ENCODE measurements at regions not wholly inside any gene's neighbourhood (a gene's known extent, or its start where the extent isn't known, plus 50 kb on each side); places are given as distances from the start of the nearest gene placed in this dataset.

GRCh38 chr1:213858581-213858980 lies 129.2 kb upstream of the PROX1 start:
- H3K4me1 ChIP-seq (ENCODE audit: insufficient read depth), result no peaks in the 10 kb centered on the region
- no peaks in the 10 kb centered on the region for H3K36me3 ChIP-seq (replicated peaks; ENCODE audit: insufficient read depth, low read depth)
- no peaks in the 10 kb centered on the region for H3K79me2 ChIP-seq
- H3K27me3 ChIP-seq, result no peaks in the 10 kb centered on the region
- H3K9me3 ChIP-seq (ENCODE audit: low read depth), result no peaks in the 10 kb centered on the region
- H3K27ac ChIP-seq, result no peak overlapping the region
- TF ChIP-seq CTCF (IDR thresholded peaks at IDR 0.05; ENCODE audit: poor library complexity), result no peak
- no peak for TF ChIP-seq EZH2phosphoT487 (IDR thresholded peaks at IDR 0.05; ENCODE audit: low read depth, severe bottlenecking, unreplicated experiment)
- TF ChIP-seq EZH2 (IDR thresholded peaks at IDR 0.05; ENCODE audit: borderline replicate concordance), result no peak
- no peak overlapping the region for H3K4me2 ChIP-seq
- no peak for DNase-seq (ENCODE audit: low spot score)
- 100% methylated on average over 1 of the region's 1 CpG for WGBS (ENCODE audit: low lambda C conversion rate, missing lambda C conversion rate)
- no peaks in the 10 kb centered on the region for H3K9me2 ChIP-seq (replicated peaks; ENCODE audit: insufficient read depth)
- H4K20me1 ChIP-seq (ENCODE audit: insufficient read depth, poor library complexity, severe bottlenecking), result no peaks in the 10 kb centered on the region
- H3K4me3 ChIP-seq, result no peak overlapping the region
- no peak overlapping the region for H2AFZ ChIP-seq

DNA sequence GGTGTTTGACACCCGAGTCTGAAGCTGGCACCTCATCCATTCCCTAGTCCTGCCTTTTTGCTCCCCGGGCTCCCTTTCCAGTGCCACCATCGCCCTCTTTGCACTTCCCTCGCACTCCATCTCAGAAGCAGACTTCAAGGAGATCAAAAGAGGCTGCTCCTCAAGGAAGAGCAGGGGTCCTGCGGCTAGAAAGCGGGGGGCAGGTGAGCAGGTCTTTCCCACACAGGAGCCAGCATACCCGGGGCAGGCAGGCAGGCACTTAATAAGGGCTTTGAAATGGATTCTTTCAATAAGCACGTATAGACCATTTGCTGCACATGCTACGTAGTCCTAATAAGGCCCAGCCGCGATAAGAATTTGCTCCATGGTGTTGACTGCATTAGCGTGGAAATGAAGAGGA lies 125.9 kb upstream of the PROX1 start:
- no peak for DNase-seq (ENCODE audit: low spot score)
- Histone ChIP-seq H3K9me2 (replicated peaks; ENCODE audit: insufficient read depth) (no peaks in the 10 kb centered on the region), H3K4me1 (ENCODE audit: insufficient read depth) (no peaks in the 10 kb centered on the region), H2AFZ (no peak overlapping the region), H3K4me2 (no peak overlapping the region), H3K27ac (no peak overlapping the region), H3K27me3 (no peaks in the 10 kb centered on the region), H3K79me2 (no peaks in the 10 kb centered on the region), H3K4me3 (no peak overlapping the region), H3K9me3 (ENCODE audit: low read depth) (no peaks in the 10 kb centered on the region), H3K36me3 (replicated peaks; ENCODE audit: insufficient read depth, low read depth) (no peaks in the 10 kb centered on the region), H4K20me1 (ENCODE audit: insufficient read depth, poor library complexity, severe bottlenecking) (no peaks in the 10 kb centered on the region)
- 91% methylated on average over 12 of the region's 12 CpGs for WGBS (ENCODE audit: low lambda C conversion rate, missing lambda C conversion rate)
- TF ChIP-seq CTCF (IDR thresholded peaks at IDR 0.05; ENCODE audit: poor library complexity), result no peak
- TF ChIP-seq EZH2 (IDR thresholded peaks at IDR 0.05; ENCODE audit: borderline replicate concordance), result no peak
- no peak for TF ChIP-seq EZH2phosphoT487 (IDR thresholded peaks at IDR 0.05; ENCODE audit: low read depth, severe bottlenecking, unreplicated experiment)

DNA sequence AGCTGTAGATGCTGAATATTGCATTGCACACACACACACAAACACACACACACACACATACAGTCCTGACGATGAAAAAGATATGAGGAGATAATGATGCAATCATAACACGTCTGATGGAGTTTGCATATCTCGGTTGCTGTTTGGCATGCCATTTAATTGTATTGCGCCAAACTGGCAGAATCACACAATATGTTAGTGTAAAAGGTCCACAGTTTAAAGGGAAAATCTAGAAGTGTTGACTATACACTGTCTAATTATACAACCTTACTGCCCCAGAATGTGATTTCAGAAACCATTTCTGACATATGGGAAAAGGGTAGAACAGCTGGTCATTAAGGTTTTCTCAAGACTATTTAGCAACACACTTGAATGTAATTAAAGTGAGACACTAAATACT lies 123.7 kb upstream of the PROX1 start:
- Histone ChIP-seq H2AFZ (no peak overlapping the region), H3K4me2 (no peak overlapping the region), H3K27me3 (no peaks in the 10 kb centered on the region), H3K4me1 (ENCODE audit: insufficient read depth) (no peaks in the 10 kb centered on the region), H3K9me2 (replicated peaks; ENCODE audit: insufficient read depth) (no peaks in the 10 kb centered on the region), H3K36me3 (replicated peaks; ENCODE audit: insufficient read depth, low read depth) (no peaks in the 10 kb centered on the region), H4K20me1 (ENCODE audit: insufficient read depth, poor library complexity, severe bottlenecking) (no peaks in the 10 kb centered on the region), H3K4me3 (no peak overlapping the region), H3K79me2 (no peaks in the 10 kb centered on the region), H3K27ac (no peak overlapping the region), H3K9me3 (ENCODE audit: low read depth) (no peaks in the 10 kb centered on the region)
- 84% methylated on average over 4 of the region's 4 CpGs for WGBS (ENCODE audit: low lambda C conversion rate, missing lambda C conversion rate)
- no peak for DNase-seq (ENCODE audit: low spot score)
- TF ChIP-seq EZH2 (IDR thresholded peaks at IDR 0.05; ENCODE audit: borderline replicate concordance) (no peak), CTCF (IDR thresholded peaks at IDR 0.05; ENCODE audit: poor library complexity) (no peak), EZH2phosphoT487 (IDR thresholded peaks at IDR 0.05; ENCODE audit: low read depth, severe bottlenecking, unreplicated experiment) (no peak)

- Histone ChIP-seq H3K4me2 (no peak overlapping the region), H3K9me2 (replicated peaks; ENCODE audit: insufficient read depth) (no peaks in the 10 kb centered on the region), H3K36me3 (replicated peaks; ENCODE audit: insufficient read depth, low read depth) (no peaks in the 10 kb centered on the region), H3K27me3 (no peaks in the 10 kb centered on the region), H2AFZ (no peak overlapping the region), H3K4me1 (ENCODE audit: insufficient read depth) (no peaks in the 10 kb centered on the region), H3K79me2 (no peaks in the 10 kb centered on the region), H4K20me1 (ENCODE audit: insufficient read depth, poor library complexity, severe bottlenecking) (no peaks in the 10 kb centered on the region), H3K9me3 (ENCODE audit: low read depth) (no peaks in the 10 kb centered on the region), H3K4me3 (no peak overlapping the region), H3K27ac (no peak overlapping the region)
- no peak for TF ChIP-seq EZH2phosphoT487 (IDR thresholded peaks at IDR 0.05; ENCODE audit: low read depth, severe bottlenecking, unreplicated experiment)
- TF ChIP-seq CTCF (IDR thresholded peaks at IDR 0.05; ENCODE audit: poor library complexity), result no peak
- TF ChIP-seq EZH2 (IDR thresholded peaks at IDR 0.05; ENCODE audit: borderline replicate concordance), result no peak
- no peak for DNase-seq (ENCODE audit: low spot score)
- WGBS (ENCODE audit: low lambda C conversion rate, missing lambda C conversion rate), result 98% methylated on average over 2 of the region's 2 CpGs
Observed at GRCh38 chr1:213868482-213868881, 119.3 kb upstream of the PROX1 start.

All from hepatocyte (in vitro differentiated cells).